GM18868 (cell line): ENCODE measurements at regions not wholly inside any gene's neighbourhood (a gene's known extent, or its start where the extent isn't known, plus 50 kb on each side); places are given as distances from the start of the nearest gene placed in this dataset.

Experiments
- ATAC-seq: cut with Tn5 transposase; IDR thresholded peaks from one replicate; pipeline ENCODE4 v1.9.1; 2021; ENCODE audit warnings: mild to moderate bottlenecking, moderate library complexity; ENCODE audit not compliant: unreplicated experiment

DNA sequence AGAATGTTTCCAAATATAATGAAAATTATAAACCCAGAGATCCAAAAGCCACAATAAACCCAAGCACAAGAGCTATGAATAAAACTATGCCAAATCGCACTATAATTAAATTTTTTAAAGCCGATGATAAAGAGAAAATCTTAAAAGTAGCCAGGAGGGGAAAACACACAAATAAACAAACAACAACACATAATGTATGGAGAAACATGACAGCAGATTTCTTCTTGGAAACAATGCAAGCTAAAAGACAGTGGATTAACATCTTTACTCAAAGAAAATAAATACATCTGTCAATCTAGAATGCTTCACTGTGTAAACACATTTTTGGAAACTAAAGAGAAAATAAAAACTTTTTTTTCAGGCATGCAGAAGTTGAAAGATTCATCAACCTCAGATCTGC is 53.0 kb upstream of the SMOX start:
- no peak for ATAC-seq

GRCh38 chr20:4091490-4092479 is 56.8 kb upstream of the SMOX start:
- no peak for ATAC-seq

DNA sequence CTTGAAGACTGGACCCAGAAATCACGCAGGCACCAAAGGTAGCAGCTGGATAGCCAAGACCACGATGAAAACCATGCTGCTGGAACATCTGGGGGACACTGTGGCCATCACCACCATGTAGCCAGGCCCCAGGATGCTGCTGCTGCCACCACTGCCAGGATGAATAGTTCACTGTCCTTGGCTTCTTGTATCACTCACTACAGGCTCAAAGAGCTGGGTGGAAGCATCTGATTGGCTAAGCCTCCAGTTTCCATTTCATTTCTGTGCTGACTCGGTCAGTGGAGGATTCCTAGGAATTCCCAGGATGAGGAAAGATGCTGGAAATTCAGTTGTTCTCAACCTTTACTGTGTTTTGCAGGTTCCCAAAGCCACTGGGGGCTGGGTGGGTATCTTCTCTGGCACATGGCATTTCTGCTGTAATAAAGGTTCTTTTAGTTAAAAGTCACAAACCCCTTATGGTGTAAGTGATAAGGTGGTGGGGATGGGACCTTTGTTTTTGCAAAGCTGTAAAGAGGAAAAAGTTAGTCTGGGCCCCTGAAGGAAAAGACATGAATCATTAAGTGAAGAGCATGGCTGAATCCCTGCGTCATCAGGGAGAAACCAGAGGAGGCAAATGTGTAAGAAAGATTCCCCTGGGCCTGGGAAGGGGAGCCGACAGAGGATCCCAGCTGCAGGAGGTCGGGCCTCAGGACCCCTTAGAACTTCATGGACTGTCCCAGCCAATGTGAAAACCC is 57.7 kb upstream of the SMOX start:
- no peak for ATAC-seq

- ATAC-seq = no peak
Measured at GRCh38 chr20:4089756-4090487, 58.7 kb upstream of the SMOX start.

DNA sequence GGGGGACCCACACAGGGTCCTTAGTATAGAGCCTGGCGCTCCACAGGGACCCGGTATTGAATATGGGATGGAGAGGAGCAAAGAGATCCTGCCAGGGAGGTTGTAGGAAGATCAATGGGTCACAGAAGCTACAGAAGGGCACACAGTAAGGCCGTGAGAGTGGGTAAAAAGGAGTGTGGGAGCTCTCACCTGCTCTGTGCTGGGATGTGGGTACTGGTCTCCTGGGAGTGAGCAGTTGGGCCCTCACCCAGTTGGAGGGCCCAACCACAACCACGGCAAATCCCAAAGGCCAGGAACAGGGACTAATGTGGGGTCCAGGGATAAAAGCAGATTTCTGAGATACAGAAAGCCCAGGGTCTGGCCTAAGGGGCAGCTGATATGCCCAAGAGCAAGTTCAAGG is 59.9 kb upstream of the SMOX start:
- no peak for ATAC-seq

- ATAC-seq = no peak
Measured at GRCh38 chr20:4087923-4088322, 60.7 kb upstream of the SMOX start.

DNA sequence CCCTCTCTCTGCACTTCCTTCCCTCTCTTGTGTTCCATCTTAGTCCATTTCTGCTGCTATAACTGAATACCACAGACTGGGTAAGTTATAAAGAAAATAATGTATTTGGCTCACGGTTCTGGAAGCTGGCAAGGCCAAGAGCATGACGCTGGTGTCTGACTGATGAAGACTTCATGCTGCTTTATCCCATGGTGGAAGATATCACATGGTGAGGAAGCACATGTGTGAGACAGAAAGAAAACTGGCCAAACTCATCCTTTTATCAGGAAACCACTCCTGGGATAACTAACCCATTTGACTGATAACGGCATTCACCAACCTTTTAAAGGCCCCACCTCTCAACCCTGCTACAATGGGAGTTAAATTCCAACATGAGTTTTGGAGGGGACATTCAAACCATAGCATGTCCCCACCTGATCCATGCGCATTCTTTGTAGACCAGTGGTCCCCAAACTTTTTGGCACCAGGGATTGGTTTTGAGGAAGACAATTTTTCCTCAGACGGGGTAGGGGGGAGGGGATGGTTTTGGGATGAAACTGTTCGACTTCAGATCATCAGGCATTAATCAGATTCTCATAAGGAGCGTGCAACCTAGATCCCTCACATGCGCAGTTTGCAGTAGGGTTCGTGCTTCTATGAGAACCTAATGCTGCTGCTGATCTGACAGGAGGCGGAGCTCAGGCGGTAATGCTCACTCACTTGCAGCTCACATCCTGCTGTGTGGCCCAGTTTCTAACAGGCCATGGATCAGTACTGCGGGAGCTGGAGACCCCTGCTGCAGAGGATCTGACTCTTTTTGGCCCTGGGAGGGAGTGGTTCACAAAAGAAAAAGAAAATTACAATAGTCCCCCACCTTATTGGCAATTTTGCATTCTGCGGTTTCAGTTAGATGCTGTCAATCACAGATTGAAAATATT is 61.6 kb upstream of the SMOX start:
- no peak for ATAC-seq

DNA sequence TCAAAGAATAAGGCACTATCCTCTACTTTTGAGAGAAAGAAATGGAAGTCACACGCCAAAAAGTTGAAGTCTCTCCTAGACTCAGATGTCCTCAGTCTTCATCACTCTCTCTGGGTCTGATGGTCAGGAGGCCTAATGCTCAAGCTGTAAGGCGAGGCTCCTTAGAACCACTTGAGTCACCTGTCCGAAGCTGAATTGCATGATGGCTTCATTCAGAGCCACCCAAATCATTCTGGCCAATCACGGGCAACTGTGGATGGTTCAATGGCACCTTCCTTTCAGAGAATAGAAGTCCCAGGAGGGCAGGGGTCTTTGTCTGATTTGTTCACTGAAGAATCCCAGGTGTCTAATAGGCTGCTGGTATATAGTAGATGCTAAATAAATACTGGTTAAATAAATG is 63.9 kb upstream of the SMOX start:
- ATAC-seq = no peak

GRCh38 chr20:4084096-4084495 is 64.5 kb upstream of the SMOX start:
- ATAC-seq = no peak

DNA sequence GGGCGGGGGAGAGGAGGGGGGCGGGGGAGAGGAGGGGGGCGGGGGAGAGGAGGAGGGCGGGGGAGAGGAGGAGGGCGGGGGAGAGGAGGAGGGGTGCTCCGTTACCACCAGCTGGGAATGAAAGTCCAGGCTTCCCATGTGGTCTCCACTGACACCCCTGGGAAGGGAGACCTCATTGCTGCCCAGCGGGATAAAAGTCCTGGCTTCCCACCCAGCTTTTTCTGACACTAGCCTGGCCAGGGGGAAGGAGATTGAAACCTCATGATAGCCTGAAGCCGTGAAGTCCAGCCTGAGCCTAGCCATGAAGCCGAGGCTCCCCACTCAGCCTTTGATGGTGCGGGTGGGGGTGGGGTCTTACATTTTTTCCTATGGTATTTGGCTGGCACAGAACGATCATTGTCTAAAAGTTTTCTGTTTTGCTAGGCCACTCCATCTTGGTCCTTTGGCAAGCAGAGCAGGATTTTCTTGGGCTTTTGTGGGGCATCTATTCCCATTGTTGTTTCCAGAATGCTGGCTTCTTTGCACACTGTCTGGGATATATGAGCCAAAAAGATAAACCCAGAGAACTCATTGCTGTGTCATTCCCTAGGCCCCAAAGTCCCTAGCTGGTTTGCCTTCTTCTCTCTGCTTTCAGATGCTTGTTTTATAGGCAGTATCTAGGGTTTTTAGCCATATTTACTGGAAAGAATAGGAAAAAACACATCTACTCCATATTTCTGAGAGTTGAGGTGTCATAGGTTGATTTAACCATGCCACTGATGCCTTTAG is 65.3 kb upstream of the SMOX start:
- ATAC-seq = no peak

- peak; percentile 59 for ATAC-seq
Measured at GRCh38 chr20:4082406-4083097, 66.1 kb upstream of the SMOX start.

GRCh38 chr20:4081421-4081820 is 66.1 kb upstream of the RNF24 start:
- ATAC-seq = no peak

- ATAC-seq = no peak
Measured at GRCh38 chr20:4076671-4077070, 61.3 kb upstream of the RNF24 start.

GRCh38 chr20:4076033-4076432 is 60.7 kb upstream of the RNF24 start:
- no peak for ATAC-seq

DNA sequence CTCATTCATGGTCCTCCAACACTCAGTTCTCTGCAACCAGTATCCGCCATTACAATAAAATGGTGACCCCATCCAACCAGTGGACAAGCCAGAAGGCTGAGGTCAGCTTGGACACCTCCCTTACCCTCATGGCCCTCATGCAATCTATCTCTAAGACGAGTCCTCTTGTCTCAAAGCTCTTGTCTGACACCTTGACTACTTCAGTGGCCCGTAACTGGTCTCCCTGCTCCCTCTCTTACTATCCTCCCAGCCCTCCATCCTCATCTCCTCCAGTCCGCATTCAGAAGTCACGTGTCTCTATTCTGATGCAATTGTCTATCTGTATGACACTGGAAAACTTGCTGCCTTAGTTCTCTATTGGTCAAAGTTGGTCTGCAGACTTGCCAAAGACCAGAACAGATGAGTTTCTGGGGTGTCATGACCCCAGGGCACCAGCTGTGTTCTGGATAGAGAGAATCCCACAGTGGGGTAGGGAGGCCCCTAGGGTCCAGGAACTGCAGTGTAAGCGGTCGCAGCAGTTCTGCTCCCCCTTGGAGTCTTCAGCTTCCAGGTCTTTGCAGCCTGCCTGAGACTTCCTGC is 59.6 kb upstream of the RNF24 start:
- ATAC-seq = no peak

- no peak for ATAC-seq
Measured at GRCh38 chr20:4073852-4074741, 58.7 kb upstream of the RNF24 start.

- no peak for ATAC-seq
Measured at GRCh38 chr20:4071178-4071693, 55.9 kb upstream of the RNF24 start.
